Mesodermal cell (in vitro differentiated cells): ENCODE measurements at regions not wholly inside any gene's neighbourhood (a gene's known extent, or its start where the extent isn't known, plus 50 kb on each side); places are given as distances from the start of the nearest gene placed in this dataset.

Source experiments
- H3K27ac ChIP-seq: 2 replicates; pipeline ENCODE4 v1.7.0; 2013; ENCODE audit warnings: mild to moderate bottlenecking, low read depth, low read length, moderate library complexity; ENCODE audit not compliant: severe bottlenecking
- H3K36me3 ChIP-seq: 2 replicates; pipeline ENCODE4 v1.7.1; 2013; ENCODE audit warnings: mild to moderate bottlenecking, low read length, moderate library complexity; ENCODE audit not compliant: control insufficient read depth, insufficient read depth
- H3K4me1 ChIP-seq: one replicate; pipeline ENCODE4 v1.7.1; 2013; ENCODE audit warnings: mild to moderate bottlenecking, low read length; ENCODE audit not compliant: insufficient read depth, control insufficient read depth, poor library complexity, severe bottlenecking
- H3K4me3 ChIP-seq: 2 replicates; pipeline ENCODE4 v1.7.0; 2013; ENCODE audit warnings: low read length, control low read depth, mild to moderate bottlenecking; ENCODE audit not compliant: insufficient read depth, poor library complexity, severe bottlenecking; ENCODE audit errors: extremely low read depth
- H3K9me3 ChIP-seq: 2 replicates; pipeline ENCODE4 v1.7.1; 2013; ENCODE audit warnings: mild to moderate bottlenecking, low read length, moderate library complexity; ENCODE audit not compliant: control insufficient read depth
- WGBS, 2 experiments: methylation state at CpG; one replicate each; pipeline ENCODE4 v1.1.5; 2013; ENCODE audit warnings: missing lambda C conversion rate in 2 of 2; ENCODE audit not compliant: insufficient coverage in 2 of 2; 5-methylcytosine and 5-hydroxymethylcytosine counted together

- Histone ChIP-seq H3K9me3 (no peaks in the 10 kb centered on the region), H3K4me1 (no peaks in the 10 kb centered on the region), H3K4me3 (no peak overlapping the region), H3K36me3 (no peaks in the 10 kb centered on the region), H3K27ac (no peak overlapping the region)
- no CpG with 5 or more reads among the region's 1 CpG for WGBS, 2 experiments
Observed at GRCh38 chr6:8760951-8761350, 325.6 kb upstream of the SLC35B3 start.

DNA sequence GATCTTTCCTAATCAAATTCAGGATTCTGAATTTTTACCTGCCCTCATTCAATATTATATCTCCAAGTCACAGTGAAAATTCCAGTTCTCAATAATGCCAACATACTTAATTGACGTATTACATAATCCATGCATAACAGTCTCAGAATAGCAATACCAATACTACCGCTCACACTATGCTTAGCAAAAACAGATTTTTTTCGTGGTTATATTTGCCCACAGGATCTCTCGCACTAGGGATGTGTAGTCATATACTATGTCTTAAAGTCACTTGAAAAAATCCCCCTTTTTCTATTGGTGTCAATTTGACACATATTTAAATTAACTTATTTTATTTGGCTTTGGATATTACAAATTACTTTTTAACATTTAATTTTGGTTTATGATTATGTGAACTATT lies 323.1 kb upstream of the SLC35B3 start:
- Histone ChIP-seq H3K27ac (no peak overlapping the region), H3K4me1 (no peaks in the 10 kb centered on the region), H3K36me3 (no peaks in the 10 kb centered on the region), H3K9me3 (no peaks in the 10 kb centered on the region), H3K4me3 (no peak overlapping the region)
- WGBS, 2 experiments, result 86 to 100% methylated on average over 1 to 2 of the region's 4 CpGs

DNA sequence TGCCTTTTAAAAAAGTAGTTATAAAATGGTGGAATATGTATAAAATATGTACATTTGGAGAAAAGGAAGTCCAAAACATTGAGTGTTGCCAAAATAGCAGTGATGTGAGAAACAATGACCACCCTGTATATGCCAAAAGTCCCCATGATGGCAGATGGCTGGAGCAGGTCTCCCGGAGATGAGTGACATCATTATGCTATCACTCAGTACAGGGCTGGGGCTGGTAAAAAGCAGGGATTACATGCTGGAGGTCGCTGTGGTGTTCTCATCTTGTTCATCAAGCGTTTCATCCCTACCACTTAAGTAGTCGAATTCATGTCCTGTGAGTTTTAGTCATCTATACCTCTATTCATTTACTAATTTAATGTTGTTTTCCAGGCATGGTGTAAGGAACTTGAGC lies 315.3 kb upstream of the SLC35B3 start:
- Histone ChIP-seq H3K4me3 (no peak overlapping the region), H3K4me1 (no peaks in the 10 kb centered on the region), H3K9me3 (no peaks in the 10 kb centered on the region), H3K36me3 (no peaks in the 10 kb centered on the region), H3K27ac (no peak overlapping the region)
- WGBS, 2 experiments, result 89% methylated on average over 1 of the region's 4 CpGs; no CpG with 5 or more reads in 1 of the 2 experiments

GRCh38 chr6:8749465-8749864 lies 314.1 kb upstream of the SLC35B3 start:
- Histone ChIP-seq H3K4me1 (no peaks in the 10 kb centered on the region), H3K36me3 (no peaks in the 10 kb centered on the region), H3K27ac (no peak overlapping the region), H3K4me3 (no peak overlapping the region), H3K9me3 (no peaks in the 10 kb centered on the region)
- no CpG with 5 or more reads among the region's 1 CpG for WGBS, 2 experiments

DNA sequence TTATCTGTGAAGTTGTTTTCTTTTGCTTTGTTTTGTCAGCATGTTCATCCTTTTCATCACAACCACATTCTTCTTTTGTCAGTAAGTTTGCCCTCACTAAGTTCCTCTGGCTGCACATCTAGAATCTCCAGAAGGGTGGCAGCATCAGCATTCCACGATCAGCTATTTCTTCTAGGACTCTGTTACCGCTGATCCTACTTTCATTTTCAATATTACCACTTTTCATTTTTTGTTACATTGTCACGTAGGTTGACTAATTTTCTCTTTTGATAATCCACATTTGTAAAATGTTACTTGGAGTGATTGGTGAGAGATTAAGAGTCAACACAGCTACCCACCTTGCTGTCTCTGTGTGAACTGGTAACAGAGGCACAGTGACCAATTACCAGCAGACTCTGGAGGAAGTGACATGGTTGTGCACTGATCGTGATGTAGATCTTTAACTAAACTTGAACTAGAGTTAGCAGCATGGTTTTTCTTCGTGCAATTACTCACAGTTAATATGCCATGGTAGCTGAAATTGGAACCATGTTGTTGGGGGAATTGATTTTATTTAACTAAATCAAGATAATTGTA lies 307.9 kb upstream of the SLC35B3 start:
- H3K9me3 ChIP-seq, result peaks cover 9% of the 10 kb centered on the region
- no peaks in the 10 kb centered on the region for H3K4me1 ChIP-seq
- H3K36me3 ChIP-seq, result no peaks in the 10 kb centered on the region
- H3K4me3 ChIP-seq, result no peak overlapping the region
- 82 to 83% methylated on average over 2 to 4 of the region's 5 CpGs for WGBS, 2 experiments
- no peak overlapping the region for H3K27ac ChIP-seq

- Histone ChIP-seq H3K4me3 (no peak overlapping the region), H3K9me3 (peaks cover 9% of the 10 kb centered on the region), H3K36me3 (no peaks in the 10 kb centered on the region), H3K4me1 (no peaks in the 10 kb centered on the region), H3K27ac (no peak overlapping the region)
- whole genome bisulfite sequencing, 2 experiments, result no CpG with 5 or more reads among the region's 2 CpGs
Observed at GRCh38 chr6:8739454-8739853, 304.1 kb upstream of the SLC35B3 start.

DNA sequence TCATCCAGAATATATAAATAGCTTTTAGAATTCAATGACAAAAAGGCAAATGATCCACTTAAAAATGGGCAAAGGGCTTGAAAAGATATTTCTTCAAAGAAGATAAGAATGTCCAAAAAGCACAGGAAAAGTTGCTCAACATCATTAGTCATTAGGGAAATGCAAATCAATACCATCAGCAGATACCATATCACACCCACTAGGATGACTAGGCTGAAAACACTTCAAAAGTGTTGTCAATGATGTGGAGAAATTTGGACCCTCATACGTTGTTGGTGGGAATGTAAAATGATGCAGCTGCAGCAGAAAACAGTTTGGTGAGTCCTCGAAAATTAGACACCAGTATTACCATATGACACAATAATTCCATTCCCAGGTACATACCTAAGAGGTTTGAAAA lies 303.6 kb upstream of the SLC35B3 start:
- no CpG with 5 or more reads among the region's 2 CpGs for WGBS, 2 experiments
- Histone ChIP-seq H3K36me3 (no peaks in the 10 kb centered on the region), H3K9me3 (peaks cover 9% of the 10 kb centered on the region), H3K27ac (no peak overlapping the region), H3K4me1 (no peaks in the 10 kb centered on the region), H3K4me3 (no peak overlapping the region)

DNA sequence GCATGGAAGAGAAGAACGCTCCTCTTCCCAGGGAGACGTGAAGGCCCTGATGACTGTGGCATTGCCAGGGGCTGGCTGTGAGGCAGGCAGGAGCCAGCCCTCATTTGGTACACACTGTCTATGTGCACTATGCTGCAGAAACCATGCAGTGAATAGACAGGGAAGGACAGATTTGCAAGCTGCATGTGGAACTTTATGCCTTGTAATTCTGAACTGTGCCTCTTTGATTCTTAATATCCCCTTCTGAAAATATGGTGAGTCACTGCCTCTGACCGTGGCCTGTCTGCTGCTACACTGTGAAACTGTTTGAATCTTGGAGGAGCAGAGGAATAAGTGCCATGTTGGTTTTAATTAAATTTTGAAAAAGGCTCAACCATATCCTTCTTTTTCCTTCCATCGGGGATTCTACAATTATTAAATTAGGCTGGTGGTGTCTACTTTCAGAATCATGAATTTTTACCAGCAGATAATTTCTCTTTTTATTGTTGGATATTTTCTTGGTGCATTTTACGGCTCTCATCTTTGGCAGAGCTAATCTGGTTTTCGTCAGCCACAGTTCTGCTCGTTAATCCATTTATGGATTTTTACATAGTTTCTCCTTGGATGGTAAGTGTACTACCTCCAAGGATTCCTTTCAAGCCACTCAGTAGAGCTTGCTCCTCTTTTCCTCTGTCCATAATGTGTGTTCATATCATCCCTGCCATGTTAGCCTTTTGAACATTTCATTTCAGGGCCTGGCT lies 301.0 kb upstream of the SLC35B3 start:
- Histone ChIP-seq H3K4me1 (no peaks in the 10 kb centered on the region), H3K27ac (peak overlapping the region; percentile 26), H3K9me3 (peaks cover 5% of the 10 kb centered on the region), H3K4me3 (no peak overlapping the region), H3K36me3 (no peaks in the 10 kb centered on the region)
- WGBS, 2 experiments, result 86 to 89% methylated on average over 3 to 4 of the region's 7 CpGs

DNA sequence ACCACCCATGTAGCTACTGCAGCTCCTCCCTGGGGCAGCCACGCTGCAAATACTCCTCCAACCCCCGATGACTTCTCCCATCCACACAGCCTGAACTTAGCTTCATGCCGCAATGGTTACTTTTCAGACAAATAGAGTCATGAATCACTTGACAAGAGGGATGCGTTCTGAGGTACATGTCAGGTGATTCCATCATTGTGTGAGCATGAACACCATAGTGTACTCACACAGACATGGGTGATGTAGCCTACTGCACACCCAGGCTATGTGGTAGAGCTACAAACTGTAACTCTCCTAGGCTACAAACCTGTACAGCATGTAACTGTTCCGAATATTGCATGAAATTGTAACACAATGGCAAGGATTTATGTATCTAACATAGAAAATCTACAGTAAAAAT lies 298.5 kb upstream of the SLC35B3 start:
- no peak overlapping the region for H3K27ac ChIP-seq
- 98 to 100% methylated on average over 3 to 4 of the region's 5 CpGs for WGBS, 2 experiments
- H3K9me3 ChIP-seq, result no peaks in the 10 kb centered on the region
- H3K36me3 ChIP-seq, result no peaks in the 10 kb centered on the region
- no peak overlapping the region for H3K4me3 ChIP-seq
- no peaks in the 10 kb centered on the region for H3K4me1 ChIP-seq

DNA sequence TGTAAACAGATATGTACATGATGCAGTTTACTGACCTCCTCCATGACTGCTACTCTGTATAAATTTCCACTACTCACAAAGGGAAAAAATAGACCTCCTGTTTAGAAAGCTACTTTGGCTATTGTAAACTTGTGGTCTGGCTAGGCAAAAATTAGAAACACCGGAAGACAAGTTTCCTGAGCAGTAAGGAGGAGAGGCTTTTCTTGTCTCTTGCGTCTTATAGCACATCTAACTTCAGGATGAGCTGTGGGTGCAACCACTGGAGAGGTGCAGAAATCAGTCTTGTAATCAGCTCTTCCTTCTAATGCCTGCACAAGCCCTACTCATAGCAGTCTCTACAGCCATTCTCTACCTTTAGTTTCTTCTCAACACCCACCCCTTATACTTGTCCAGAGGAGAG lies 296.5 kb upstream of the SLC35B3 start:
- Histone ChIP-seq H3K9me3 (no peaks in the 10 kb centered on the region), H3K4me3 (no peak overlapping the region), H3K4me1 (no peaks in the 10 kb centered on the region), H3K27ac (no peak overlapping the region), H3K36me3 (no peaks in the 10 kb centered on the region)
- WGBS, 2 experiments, result 93 to 94% methylated on average over 2 of the region's 2 CpGs

DNA sequence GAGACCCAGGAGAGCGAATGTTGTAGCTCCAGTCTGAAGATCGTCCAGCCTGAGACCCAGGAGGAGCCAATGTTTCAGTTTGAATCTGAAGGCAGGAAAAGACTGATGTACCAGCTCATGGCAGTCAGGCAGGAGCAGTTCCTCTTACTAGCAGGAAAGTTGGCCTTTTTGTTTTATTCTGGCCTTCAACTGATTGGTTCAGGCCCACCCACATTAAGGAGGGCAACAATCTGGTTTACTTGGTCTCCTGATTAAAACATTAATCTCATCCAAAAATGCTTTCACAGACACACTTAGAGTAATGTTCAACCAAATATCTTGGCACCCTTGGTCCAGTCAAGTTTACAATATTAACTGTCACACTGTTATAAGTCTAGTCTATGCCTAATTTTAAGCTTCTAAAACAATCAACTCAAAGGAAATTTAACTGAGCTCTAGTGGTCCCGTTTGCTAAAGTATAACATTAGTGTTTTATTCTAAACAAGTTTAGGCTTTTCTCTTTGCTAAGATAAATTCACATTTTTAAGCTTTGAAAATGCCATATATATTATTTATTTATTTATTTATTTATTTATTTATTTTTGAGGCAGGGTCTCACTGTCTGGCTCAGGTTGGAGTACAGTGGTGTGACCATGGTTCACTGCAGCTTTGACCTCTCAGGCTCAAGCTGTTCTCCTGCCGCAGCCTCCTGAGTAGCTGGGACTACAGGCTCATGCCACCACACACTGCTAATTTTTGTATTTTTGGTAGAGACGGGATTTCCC lies 275.5 kb upstream of the SLC35B3 start:
- Histone ChIP-seq H3K27ac (no peak overlapping the region), H3K4me1 (peaks cover 5% of the 10 kb centered on the region), H3K9me3 (no peaks in the 10 kb centered on the region), H3K4me3 (no peak overlapping the region), H3K36me3 (no peaks in the 10 kb centered on the region)
- 100% methylated on average over 2 of the region's 5 CpGs for WGBS, 2 experiments
